HEK293 (cell line): ENCODE measurements at regions not wholly inside any gene's neighbourhood (a gene's known extent, or its start where the extent isn't known, plus 50 kb on each side); places are given as distances from the start of the nearest gene placed in this dataset.

Source experiments
- CTCF ChIA-PET: fragments of 350-600 bp; formaldehyde crosslinking; extraction: SDS; loops from one replicate; lab custom pipeline; 2021; ENCODE audit warnings: antibody characterized with exemption; lab: Yijun Ruan, JAX
- POLR2A ChIA-PET: fragments of 300-600 bp; formaldehyde crosslinking; extraction: SDS; loops from one replicate; lab custom pipeline; 2020; ENCODE audit warnings: antibody characterized with exemption, inconsistent platforms; lab: Yijun Ruan, JAX
- H3K27ac ChIP-seq: fragments of 200-500 bp; sonication (Bioruptor generic); 2 replicates; pipeline ENCODE4 v1.5.1; 2014; ENCODE audit warnings: low read depth, low read length, control low read depth, inconsistent platforms; ENCODE audit errors: extremely low read depth
- H3K36me3 ChIP-seq, 2 experiments: fragments of 200-500 bp in 1 of 2; sonication (Bioruptor generic) in 1 of 2; 1 replicate in 1 of 2; 2 replicates in 1 of 2; pipeline ENCODE4 v1.5.1; 2014 to 2017; ENCODE audit warnings: inconsistent platforms in 2 of 2, low read length in 2 of 2; ENCODE audit not compliant: control insufficient read depth in 2 of 2, insufficient read depth in 1 of 2
- H3K4me1 ChIP-seq: fragments of 200-500 bp; sonication (Bioruptor generic); 2 replicates; pipeline ENCODE4 v1.5.1; 2014; ENCODE audit warnings: mild to moderate bottlenecking, low read length, inconsistent platforms; ENCODE audit not compliant: control insufficient read depth, insufficient read depth
- H3K4me3 ChIP-seq: 2 replicates; pipeline ENCODE4 v1.5.1; 2011; ENCODE audit warnings: low read depth, mild to moderate bottlenecking, control low read depth, low read length, moderate library complexity
- H3K9me3 ChIP-seq: fragments of 200-500 bp; sonication (Bioruptor generic); 2 replicates; pipeline ENCODE4 v1.5.1; 2014; ENCODE audit warnings: low read depth, low read length, inconsistent platforms; ENCODE audit not compliant: control insufficient read depth, insufficient read depth
- HOXD13 ChIP-seq: sonication (generic); formaldehyde crosslinking; IDR thresholded peaks from 2 replicates; pipeline ENCODE4 v1.8.0; 2022; ENCODE audit warnings: missing genetic modification reagents, borderline replicate concordance
- SP3 ChIP-seq: fragments of 450-650 bp; formaldehyde crosslinking; IDR thresholded peaks from 2 replicates; pipeline ENCODE4 v1.5.1; 2016; ENCODE audit warnings: missing biosample characterization, missing genetic modification characterization
- SP7 ChIP-seq: fragments of 450-650 bp; formaldehyde crosslinking; IDR thresholded peaks from 2 replicates; pipeline ENCODE4 v1.5.1; 2016; ENCODE audit warnings: missing biosample characterization, missing genetic modification characterization
- ZFP41 ChIP-seq: fragments of 450-650 bp; formaldehyde crosslinking; IDR thresholded peaks from 2 replicates; pipeline ENCODE4 v1.5.1; 2016; ENCODE audit warnings: missing biosample characterization, missing genetic modification characterization, borderline replicate concordance
- ZNF239 ChIP-seq: fragments of 450-650 bp; formaldehyde crosslinking; IDR thresholded peaks from 2 replicates; pipeline ENCODE4 v1.5.1; 2016; ENCODE audit warnings: missing biosample characterization, missing genetic modification characterization
- ZNF266 ChIP-seq: fragments of 450-650 bp; formaldehyde crosslinking; IDR thresholded peaks from 2 replicates; pipeline ENCODE4 v1.5.1; 2016; ENCODE audit warnings: missing biosample characterization, missing genetic modification characterization, low read depth
- ZNF37A ChIP-seq: fragments of 450-650 bp; IDR thresholded peaks from 2 replicates; pipeline ENCODE4 v1.5.1; 2018; ENCODE audit warnings: missing biosample characterization, missing genetic modification characterization
- ZNF501 ChIP-seq: fragments of 450-650 bp; formaldehyde crosslinking; IDR thresholded peaks from 2 replicates; pipeline ENCODE4 v1.5.1; 2016; ENCODE audit warnings: missing biosample characterization, missing genetic modification characterization
- ZNF561 ChIP-seq: fragments of 450-650 bp; IDR thresholded peaks from 2 replicates; pipeline ENCODE4 v1.5.1; 2018; ENCODE audit warnings: missing biosample characterization, missing genetic modification characterization, borderline replicate concordance
- ZNF701 ChIP-seq: fragments of 450-650 bp; formaldehyde crosslinking; IDR thresholded peaks from 2 replicates; pipeline ENCODE4 v1.5.1; 2016; ENCODE audit warnings: missing biosample characterization, missing genetic modification characterization
- ZSCAN23 ChIP-seq: fragments of 450-650 bp; formaldehyde crosslinking; IDR thresholded peaks from 2 replicates; pipeline ENCODE4 v1.5.1; 2016; ENCODE audit warnings: missing biosample characterization, missing genetic modification characterization
- ZXDB ChIP-seq: fragments of 450-650 bp; formaldehyde crosslinking; IDR thresholded peaks from 2 replicates; pipeline ENCODE4 v1.5.1; 2016; ENCODE audit warnings: missing biosample characterization, missing genetic modification characterization
- TF ChIP-seq, protein P1 (sequence below): fragments of 450-650 bp; formaldehyde crosslinking; IDR thresholded peaks from 2 replicates; pipeline ENCODE4 v1.5.1; 2016; ENCODE audit warnings: missing biosample characterization, missing genetic modification characterization
- TF ChIP-seq, protein P2 (sequence below): fragments of 450-650 bp; formaldehyde crosslinking; IDR thresholded peaks from 2 replicates; pipeline ENCODE4 v1.5.1; 2016; ENCODE audit warnings: missing biosample characterization, missing genetic modification characterization
- TF ChIP-seq, protein P3 (sequence below): fragments of 450-650 bp; formaldehyde crosslinking; IDR thresholded peaks from 2 replicates; pipeline ENCODE4 v1.5.1; 2016; ENCODE audit warnings: missing biosample characterization, missing genetic modification characterization
- TF ChIP-seq, protein P4 (sequence below): fragments of 450-650 bp; IDR thresholded peaks from 2 replicates; pipeline ENCODE4 v1.5.1; 2018; ENCODE audit warnings: missing biosample characterization, mild to moderate bottlenecking, missing genetic modification characterization
- TF ChIP-seq, protein P5 (sequence below): fragments of 450-650 bp; formaldehyde crosslinking; IDR thresholded peaks from 2 replicates; pipeline ENCODE4 v1.5.1; 2016; ENCODE audit warnings: missing biosample characterization, missing genetic modification characterization
- TF ChIP-seq, protein P6 (sequence below): fragments of 450-650 bp; formaldehyde crosslinking; IDR thresholded peaks from 2 replicates; pipeline ENCODE4 v1.5.1; 2017; ENCODE audit warnings: missing biosample characterization, missing genetic modification characterization
- TF ChIP-seq, protein P7 (sequence below): IDR thresholded peaks from 2 replicates; pipeline ENCODE4 v1.6.1; 2011; ENCODE audit warnings: mild to moderate bottlenecking, low read depth, low read length, borderline replicate concordance

DNA sequence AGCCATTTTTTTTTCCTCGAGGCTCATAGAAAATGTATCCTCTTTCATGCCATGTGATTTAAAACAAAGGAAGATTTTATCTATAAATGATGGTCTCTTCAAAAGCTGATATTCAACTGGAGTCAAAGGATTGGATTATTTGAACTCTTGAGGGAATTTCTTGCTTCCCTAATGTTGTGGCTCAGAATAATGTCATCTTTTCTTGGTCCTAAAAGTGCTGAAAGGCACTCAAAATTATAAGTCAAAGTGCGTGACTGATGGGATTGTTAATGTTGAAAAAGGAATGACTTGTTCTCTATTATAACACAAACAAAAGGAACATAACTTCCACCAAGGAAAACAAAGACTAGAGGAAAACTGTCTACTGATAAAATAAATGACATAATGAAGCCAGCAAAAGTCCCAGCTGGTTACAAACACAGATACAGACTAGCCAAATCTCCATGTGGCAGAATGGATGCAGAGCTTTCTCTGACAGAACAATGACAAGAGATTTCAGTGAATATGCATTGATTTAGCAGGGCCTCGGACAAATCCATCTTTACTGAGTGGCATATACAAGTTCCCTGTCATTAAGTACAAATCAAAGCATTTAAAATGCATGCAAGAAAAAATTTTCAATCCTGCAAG is 552.6 kb downstream of the GBA3 start (continued):
- TF ChIP-seq, protein P1, sequence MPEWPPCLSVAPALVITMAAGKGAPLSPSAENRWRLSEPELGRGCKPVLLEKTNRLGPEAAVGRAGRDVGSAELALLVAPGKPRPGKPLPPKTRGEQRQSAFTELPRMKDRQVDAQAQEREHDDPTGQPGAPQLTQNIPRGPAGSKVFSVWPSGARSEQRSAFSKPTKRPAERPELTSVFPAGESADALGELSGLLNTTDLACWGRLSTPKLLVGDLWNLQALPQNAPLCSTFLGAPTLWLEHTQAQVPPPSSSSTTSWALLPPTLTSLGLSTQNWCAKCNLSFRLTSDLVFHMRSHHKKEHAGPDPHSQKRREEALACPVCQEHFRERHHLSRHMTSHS (tag by site-specific recombination): no peak
- TF ChIP-seq ZFP41 (tag by site-specific recombination): no peak
- TF ChIP-seq ZNF37A (tag by site-specific recombination): no peak
- TF ChIP-seq ZNF561: no peak
- no peak for TF ChIP-seq ZSCAN23
- no peak for TF ChIP-seq ZXDB (tag by site-specific recombination)
- TF ChIP-seq ZNF239 (tag by site-specific recombination): no peak
- no peak for TF ChIP-seq ZNF266 (tag by site-specific recombination)
- TF ChIP-seq ZNF501 (tag by site-specific recombination): no peak

DNA sequence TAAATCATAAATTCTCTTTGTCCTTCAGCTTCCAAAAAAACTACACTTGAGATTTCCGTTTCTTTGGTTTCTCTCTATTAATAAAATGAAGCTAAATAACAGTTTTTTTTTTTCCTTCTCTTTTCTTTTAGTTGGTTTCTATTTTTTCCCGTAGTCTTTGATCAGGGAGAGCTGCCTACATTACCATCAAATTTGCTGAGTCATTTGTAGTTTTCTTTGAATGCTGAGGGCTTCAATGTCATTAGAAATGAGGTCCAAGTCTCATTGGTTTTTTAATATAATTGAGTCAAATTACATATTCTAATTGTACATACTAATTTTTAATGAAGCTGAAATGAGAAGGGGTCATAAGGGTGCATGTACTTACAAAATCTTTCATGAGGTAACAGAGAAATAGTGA is 550.2 kb downstream of the GBA3 start:
- ChIA-PET CTCF (no interaction called here), POLR2A (no interaction called here)
- Histone ChIP-seq H3K4me3 (no peak overlapping the region), H3K9me3 (no peaks in the 10 kb centered on the region), H3K4me1 (no peaks in the 10 kb centered on the region), H3K27ac (no peak overlapping the region), H3K36me3 (no peaks in the 10 kb centered on the region)
- TF ChIP-seq, protein P2, sequence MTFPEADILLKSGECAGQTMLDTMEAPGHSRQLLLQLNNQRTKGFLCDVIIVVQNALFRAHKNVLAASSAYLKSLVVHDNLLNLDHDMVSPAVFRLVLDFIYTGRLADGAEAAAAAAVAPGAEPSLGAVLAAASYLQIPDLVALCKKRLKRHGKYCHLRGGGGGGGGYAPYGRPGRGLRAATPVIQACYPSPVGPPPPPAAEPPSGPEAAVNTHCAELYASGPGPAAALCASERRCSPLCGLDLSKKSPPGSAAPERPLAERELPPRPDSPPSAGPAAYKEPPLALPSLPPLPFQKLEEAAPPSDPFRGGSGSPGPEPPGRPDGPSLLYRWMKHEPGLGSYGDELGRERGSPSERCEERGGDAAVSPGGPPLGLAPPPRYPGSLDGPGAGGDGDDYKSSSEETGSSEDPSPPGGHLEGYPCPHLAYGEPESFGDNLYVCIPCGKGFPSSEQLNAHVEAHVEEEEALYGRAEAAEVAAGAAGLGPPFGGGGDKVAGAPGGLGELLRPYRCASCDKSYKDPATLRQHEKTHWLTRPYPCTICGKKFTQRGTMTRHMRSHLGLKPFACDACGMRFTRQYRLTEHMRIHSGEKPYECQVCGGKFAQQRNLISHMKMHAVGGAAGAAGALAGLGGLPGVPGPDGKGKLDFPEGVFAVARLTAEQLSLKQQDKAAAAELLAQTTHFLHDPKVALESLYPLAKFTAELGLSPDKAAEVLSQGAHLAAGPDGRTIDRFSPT: no peak
- TF ChIP-seq SP7 (tag by site-specific recombination): no peak
- TF ChIP-seq, protein P3, sequence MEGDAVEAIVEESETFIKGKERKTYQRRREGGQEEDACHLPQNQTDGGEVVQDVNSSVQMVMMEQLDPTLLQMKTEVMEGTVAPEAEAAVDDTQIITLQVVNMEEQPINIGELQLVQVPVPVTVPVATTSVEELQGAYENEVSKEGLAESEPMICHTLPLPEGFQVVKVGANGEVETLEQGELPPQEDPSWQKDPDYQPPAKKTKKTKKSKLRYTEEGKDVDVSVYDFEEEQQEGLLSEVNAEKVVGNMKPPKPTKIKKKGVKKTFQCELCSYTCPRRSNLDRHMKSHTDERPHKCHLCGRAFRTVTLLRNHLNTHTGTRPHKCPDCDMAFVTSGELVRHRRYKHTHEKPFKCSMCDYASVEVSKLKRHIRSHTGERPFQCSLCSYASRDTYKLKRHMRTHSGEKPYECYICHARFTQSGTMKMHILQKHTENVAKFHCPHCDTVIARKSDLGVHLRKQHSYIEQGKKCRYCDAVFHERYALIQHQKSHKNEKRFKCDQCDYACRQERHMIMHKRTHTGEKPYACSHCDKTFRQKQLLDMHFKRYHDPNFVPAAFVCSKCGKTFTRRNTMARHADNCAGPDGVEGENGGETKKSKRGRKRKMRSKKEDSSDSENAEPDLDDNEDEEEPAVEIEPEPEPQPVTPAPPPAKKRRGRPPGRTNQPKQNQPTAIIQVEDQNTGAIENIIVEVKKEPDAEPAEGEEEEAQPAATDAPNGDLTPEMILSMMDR: no peak
- TF ChIP-seq, protein P4, sequence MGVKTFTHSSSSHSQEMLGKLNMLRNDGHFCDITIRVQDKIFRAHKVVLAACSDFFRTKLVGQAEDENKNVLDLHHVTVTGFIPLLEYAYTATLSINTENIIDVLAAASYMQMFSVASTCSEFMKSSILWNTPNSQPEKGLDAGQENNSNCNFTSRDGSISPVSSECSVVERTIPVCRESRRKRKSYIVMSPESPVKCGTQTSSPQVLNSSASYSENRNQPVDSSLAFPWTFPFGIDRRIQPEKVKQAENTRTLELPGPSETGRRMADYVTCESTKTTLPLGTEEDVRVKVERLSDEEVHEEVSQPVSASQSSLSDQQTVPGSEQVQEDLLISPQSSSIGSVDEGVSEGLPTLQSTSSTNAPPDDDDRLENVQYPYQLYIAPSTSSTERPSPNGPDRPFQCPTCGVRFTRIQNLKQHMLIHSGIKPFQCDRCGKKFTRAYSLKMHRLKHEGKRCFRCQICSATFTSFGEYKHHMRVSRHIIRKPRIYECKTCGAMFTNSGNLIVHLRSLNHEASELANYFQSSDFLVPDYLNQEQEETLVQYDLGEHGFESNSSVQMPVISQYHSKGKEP (tag by site-specific recombination): no peak
- TF ChIP-seq, all 188 proteins: peak for 0

DNA sequence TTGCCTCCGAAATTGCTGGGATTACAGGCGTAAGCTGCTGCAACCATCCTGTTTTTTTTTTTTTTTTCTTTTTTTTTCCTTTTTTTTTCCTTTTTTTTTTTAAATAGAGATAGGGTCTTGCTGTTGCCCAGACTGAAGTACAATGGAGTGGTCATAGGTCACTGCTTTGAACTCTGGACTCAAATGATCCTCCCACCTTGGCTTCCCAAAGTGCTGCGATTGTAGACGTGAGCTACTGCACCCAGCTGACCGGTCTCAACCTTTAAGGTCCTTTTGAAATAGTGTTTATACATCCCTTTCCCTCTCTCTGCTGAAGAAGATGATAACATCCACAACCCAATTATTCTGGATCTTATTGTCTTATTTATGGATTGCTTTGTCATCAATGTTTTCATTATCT is 548.7 kb downstream of the GBA3 start:
- CTCF ChIA-PET: no interaction called here
- Histone ChIP-seq H3K27ac (no peak overlapping the region), H3K4me1 (no peaks in the 10 kb centered on the region), H3K9me3 (no peaks in the 10 kb centered on the region), H3K4me3 (no peak overlapping the region), H3K36me3 (no peaks in the 10 kb centered on the region)
- POLR2A ChIA-PET: no interaction called here
- TF ChIP-seq, protein P5, sequence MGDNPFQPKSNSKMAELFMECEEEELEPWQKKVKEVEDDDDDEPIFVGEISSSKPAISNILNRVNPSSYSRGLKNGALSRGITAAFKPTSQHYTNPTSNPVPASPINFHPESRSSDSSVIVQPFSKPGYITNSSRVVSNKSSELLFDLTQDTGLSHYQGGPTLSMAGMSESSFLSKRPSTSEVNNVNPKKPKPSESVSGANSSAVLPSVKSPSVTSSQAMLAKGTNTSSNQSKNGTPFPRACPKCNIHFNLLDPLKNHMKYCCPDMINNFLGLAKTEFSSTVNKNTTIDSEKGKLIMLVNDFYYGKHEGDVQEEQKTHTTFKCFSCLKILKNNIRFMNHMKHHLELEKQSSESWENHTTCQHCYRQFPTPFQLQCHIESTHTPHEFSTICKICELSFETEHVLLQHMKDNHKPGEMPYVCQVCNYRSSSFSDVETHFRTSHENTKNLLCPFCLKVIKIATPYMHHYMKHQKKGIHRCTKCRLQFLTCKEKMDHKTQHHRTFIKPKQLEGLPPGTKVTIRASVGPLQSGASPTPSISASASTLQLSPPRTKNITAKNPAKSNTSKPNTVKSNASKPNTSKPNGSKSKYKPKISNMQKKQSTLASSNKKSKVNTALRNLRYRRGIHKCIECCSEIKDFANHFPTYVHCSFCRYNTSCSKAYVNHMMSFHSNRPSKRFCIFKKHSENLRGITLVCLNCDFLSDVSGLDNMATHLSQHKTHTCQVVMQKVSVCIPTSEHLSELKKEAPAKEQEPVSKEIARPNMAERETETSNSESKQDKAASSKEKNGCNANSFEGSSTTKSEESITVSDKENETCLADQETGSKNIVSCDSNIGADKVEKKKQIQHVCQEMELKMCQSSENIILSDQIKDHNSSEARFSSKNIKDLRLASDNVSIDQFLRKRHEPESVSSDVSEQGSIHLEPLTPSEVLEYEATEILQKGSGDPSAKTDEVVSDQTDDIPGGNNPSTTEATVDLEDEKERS (tag by site-specific recombination): no peak
- TF ChIP-seq HOXD13 (CRISPR knock-in tag) (no peak), SP3 (tag by site-specific recombination) (no peak), ZNF701 (tag by site-specific recombination) (no peak)
- TF ChIP-seq, protein P6, sequence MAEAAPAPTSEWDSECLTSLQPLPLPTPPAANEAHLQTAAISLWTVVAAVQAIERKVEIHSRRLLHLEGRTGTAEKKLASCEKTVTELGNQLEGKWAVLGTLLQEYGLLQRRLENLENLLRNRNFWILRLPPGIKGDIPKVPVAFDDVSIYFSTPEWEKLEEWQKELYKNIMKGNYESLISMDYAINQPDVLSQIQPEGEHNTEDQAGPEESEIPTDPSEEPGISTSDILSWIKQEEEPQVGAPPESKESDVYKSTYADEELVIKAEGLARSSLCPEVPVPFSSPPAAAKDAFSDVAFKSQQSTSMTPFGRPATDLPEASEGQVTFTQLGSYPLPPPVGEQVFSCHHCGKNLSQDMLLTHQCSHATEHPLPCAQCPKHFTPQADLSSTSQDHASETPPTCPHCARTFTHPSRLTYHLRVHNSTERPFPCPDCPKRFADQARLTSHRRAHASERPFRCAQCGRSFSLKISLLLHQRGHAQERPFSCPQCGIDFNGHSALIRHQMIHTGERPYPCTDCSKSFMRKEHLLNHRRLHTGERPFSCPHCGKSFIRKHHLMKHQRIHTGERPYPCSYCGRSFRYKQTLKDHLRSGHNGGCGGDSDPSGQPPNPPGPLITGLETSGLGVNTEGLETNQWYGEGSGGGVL (tag by site-specific recombination): no peak
- TF ChIP-seq, protein P7, sequence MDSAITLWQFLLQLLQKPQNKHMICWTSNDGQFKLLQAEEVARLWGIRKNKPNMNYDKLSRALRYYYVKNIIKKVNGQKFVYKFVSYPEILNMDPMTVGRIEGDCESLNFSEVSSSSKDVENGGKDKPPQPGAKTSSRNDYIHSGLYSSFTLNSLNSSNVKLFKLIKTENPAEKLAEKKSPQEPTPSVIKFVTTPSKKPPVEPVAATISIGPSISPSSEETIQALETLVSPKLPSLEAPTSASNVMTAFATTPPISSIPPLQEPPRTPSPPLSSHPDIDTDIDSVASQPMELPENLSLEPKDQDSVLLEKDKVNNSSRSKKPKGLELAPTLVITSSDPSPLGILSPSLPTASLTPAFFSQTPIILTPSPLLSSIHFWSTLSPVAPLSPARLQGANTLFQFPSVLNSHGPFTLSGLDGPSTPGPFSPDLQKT: no peak
